Stimulated activated CD4-positive, alpha-beta T cell treated with anti-CD3 and anti-CD28 coated beads, Interleukin-15, amount 100 ng/mL, for 1 hour (primary cell): ENCODE measurements at regions not wholly inside any gene's neighbourhood (a gene's known extent, or its start where the extent isn't known, plus 50 kb on each side); places are given as distances from the start of the nearest gene placed in this dataset.

Source experiments
- DNase-seq, 2 donors: peaks; one replicate each; pipeline ENCODE4 v3.0.0-alpha.2; 2020; ENCODE audit warnings: low read depth in 1 of 2, low spot score in 1 of 2

DNA sequence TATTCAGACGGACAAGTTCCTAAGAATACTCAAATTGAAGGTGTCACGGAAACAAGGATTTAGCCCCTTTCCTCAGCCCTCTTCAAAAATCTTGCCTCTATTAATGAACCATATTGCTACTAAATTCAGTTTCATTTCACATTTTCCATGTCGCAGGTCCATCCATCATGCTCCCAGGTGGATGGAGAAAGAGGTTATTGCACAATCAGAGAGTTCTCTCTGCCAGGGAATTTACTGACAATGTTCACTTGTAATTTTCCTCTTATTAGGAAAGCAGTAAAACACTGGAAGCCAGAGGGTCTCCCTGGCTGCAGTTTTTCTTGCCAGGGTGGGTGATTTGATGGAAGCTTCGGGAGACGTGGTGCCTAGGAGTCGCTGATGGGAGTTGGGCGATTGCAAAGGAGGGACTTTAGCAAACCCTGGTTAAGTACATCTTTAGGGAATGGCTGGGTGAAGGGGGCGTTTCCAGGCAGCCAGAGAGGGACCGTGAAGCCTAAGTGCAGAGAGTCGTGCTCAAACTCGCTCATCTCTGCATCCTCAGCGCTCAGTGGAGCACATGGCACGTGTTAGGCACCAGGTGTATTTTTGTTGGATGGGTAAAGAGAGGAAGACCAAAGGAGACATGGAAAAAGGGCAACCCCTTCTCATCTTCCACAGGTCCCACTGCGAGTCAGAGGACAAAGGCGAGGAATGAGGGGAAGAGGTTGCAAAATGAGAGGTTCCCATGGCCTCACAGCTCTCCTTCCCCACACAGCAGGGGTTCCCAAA lies 321.9 kb upstream of the CDH4 start:
- DNase-seq: no peak

DNA sequence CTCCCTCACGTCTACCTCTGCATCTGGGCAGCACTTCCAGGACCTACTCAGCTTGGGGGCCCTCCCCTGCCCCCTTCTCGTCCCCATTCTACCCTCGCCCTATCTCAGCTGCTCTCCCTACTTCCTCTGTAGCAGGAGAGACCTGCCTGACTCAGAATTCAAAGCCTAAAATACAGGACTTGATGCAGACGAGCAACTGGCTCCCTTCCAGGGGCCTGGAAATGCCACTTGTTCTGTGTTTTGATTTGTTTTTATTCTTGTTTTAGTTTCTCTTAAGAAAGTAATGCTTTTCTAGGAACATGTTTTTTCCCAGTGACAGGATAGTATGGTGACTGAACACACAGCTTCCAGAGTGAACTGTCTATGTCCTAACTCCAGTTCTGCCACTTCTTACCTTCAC lies 320.4 kb upstream of the CDH4 start:
- DNase-seq: no peak

DNA sequence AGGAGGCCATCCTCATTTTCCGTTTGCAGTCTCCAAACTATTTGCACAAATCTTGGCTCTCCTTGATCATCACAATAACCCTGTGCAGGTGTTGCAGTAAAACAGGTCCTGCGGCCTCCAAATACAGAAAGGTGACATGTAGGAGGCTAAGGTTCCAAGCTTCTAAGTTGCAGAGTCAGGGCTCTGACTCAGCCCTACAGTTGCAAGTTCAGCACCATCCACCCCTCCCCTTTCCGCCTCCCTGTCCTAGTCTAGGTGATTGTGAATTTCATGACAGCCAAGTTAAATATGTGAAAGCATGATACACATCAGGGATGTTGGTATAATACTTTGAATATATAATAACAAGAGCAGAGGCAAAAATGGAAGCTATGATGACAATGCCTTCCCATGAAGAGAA lies 317.3 kb upstream of the CDH4 start:
- no peak for DNase-seq

DNA sequence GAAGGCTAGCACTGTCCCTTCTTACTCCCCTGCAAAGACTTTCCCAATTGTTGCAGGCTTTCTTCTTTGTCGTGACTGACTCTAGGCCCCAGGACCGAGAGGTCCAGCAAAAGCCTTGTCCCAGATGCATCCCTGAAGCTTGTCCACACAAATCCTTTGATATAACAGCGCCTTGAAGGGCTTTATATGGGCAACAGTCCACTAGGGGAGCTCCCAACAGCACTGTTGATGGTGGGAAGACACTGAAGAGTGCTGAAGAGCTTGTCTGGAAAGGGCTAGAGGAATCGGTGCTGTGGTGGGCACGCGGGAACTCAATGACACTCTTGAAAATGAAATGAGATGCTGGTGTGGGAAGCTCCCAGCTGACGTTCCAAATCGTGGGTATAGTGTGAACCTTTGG lies 316.1 kb upstream of the CDH4 start:
- DNase-seq: no peak

DNA sequence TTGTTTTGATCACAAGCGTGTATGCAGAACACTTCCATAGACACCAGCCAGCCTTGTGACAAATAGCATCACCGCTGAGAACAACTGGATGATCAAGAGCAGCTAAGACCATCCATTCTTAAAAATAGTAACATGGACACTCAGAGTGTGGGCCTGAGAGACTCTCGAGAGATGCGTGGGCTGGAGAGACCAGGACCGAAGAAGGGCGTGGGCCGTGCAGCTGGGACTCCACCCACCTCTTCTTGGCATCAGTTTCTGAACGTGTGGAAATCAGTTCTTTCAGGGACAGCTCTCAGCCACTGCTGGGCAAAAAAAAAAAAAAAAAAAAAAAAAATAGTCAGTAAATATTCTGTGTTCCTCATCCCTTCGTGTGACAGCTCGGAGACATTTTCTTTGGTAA lies 314.5 kb upstream of the CDH4 start:
- no peak for DNase-seq

DNA sequence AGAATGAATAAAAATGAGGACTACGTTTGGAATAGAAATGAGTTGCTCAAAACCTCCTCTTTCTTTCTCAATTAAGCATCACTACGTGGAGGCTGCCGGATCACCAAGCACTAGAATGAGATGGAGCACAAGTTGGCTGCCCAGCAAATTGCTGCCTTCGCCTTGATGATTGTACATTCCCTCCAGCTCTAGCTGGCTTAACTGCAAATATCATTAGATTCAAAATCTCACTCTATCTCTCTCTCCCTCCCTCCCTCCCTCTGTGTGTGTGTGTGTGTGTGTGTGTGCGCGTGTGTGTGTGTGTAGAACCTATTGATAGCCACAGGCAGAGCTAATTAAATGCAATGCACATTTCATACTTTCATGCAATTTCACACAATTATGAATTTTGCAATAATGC lies 310.7 kb upstream of the CDH4 start:
- no peak for DNase-seq

DNA sequence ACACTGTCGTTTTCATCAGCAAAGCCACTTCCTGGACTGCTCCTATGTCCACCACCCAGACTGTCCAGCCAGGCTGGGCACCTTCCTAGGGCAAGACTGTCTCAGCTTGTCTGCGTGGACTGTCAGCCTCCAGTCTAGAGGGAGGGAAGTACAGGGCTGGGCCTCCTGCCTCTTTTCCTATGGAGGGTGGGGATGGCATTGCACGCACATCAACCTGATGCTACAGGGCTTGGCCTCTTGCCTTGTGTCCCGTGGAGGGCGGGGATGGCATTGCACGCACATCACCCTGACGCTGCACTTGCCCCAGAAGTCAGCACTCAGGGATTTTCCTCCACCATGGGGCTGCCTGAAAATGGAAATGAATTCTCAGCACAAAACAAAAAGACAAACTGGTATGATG lies 304.2 kb upstream of the CDH4 start:
- DNase-seq: no peak

DNA sequence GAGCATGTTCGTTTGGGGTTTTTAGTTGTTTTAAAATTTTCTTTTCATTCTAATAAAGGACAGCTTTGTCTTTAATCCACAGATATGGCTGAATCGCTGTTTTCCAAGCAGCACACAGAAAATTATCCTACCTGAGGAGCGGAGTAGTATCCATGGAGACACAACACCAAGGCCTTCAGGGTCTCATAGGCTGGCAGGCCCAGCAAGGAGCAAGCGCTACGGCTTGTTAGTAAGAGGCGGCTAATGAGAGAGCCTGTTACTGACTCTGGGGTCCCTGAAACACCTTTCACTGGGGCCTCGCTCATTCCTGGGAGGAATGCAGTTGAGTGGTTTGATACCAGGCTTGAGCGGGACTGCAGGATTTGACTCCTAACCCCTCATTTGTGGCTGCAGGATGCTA lies 303.8 kb upstream of the CDH4 start:
- DNase-seq: no peak

DNA sequence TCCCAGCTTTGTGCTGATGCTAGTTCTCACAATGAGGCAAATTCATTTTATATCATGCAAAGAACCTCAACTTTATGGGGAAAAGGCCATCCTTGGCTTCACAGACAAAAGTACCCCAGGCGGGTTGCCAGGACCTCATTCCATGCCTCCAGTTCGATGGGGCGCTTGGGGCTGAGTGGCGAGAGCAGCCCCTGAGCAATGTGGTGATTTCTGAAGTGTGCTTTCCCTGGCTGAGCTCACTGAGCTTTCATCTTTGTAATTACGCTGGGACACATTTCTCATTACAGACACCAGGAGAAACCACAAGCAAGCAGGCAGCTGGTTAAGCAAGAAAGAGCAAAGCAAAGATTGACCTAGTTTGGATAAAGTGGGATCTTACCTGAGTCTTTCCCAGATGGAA lies 301.5 kb upstream of the CDH4 start:
- no peak for DNase-seq

GRCh38 chr20:60950974-60951373 lies 301.1 kb upstream of the CDH4 start:
- DNase-seq: no peak

DNA sequence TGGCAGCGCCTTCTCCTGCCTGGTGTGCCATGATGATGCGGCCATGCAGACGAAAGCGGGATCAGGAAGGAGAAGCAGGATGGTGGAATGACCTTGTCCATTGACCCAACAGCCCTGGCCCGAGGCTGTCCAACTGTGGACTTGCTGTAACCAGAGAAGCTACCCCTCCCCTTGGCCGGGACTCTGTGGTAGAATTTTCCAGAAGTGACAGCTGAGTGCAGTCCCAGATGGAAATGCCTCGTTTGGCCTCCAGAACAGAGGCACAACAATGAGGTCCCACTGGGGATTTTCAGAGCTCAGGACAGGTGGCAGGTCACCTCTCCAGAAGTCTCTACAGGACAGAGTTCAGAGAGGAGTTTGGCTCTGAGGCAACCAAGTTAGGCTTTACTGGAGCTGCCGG lies 299.2 kb upstream of the CDH4 start:
- DNase-seq: no peak

DNA sequence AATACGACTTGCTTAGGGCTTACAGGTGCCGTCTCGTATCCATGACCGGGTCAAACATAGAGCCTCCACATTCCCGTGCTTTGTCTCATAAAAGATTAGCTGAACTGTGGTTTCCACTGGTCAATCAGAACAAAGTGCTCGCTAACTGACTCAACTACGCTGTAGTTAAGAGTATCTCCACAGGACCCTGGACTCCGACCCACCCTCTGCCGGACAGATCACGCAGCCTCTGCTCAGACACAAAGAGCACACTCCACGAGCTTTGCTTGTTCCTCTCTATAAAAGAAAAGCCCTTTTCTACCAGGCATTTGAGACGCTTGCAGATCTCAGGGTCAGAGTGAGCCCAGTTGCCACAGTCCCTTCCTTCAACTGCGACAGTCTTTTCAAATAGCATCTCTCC lies 298.7 kb upstream of the CDH4 start:
- no peak for DNase-seq

DNA sequence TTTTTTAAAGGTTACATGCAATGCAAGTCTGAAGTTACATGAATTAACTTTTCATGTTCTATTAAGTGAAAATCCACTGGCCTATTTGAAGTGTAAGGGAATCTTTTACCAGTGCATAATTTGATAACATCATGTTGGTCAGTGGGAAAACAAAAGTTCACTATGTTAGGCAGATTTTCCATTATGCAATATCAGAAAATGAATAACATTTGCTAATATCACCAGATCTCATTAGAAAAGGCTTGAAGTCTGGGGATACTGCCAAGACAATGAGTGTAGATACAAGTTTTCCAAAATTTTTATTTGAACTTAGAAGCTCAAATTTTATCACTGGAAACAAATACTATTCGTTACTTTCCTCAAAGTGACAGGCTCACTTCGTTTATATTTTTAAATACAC lies 296.4 kb upstream of the CDH4 start:
- DNase-seq: no peak

DNA sequence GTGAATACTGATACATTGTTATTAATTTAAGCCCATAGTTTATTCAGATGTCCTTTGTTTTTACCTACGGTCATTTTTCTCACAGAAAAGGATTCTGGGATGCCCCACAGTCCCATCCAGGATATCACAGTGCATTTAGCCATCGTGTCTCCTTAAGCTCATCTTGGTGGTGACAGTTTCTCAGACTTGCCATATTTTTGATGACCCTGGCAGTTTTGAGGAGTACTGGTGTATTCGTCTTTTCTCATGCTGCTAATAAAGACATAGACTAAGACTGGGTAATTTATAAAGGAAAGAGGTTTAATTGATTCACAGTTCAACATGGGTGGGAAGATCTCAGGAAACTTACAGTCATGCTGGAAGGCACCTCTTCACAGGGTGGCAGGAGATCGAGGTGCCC lies 295.9 kb upstream of the CDH4 start:
- DNase-seq: no peak

DNA sequence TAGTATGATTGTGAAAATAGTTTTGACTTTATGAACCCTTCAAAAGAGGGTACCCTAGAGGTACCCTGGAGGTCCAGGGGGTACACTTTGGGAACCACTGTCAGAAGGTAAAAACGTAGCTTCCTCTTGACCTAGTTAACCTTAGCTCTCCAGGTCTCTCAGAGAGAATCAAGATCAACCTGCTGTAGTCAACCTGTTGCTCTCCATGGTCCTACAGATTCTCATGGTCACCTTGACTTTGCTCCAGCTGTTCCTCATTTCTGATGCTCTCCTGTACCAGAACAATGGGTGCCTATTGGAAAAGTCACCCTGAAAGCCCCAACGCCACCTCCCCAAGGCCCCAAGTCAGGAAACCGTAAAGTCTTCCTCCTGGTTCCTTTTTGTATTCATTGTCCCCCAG lies 294.4 kb upstream of the CDH4 start:
- no peak for DNase-seq

DNA sequence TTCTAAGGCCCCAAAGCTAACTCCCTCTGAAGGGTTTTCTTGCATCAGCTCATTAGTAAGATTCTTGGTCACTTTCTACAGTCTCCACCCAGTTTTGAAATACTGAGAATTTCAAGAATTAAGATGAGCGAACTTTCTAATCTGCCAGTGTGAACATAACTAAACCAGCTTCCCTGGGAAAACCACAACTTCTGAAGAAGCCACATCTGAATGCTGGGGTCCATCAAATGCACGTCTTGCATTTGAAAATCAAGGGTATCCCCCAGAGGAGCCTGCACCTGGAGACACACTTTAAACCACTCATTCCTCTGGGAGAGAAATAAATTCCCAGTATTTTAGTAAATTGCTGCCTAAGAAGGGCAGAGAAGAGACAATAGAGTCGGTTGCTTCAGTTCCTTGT lies 292.1 kb upstream of the CDH4 start:
- no peak for DNase-seq

GRCh38 chr20:60960500-60960899 lies 291.6 kb upstream of the CDH4 start:
- DNase-seq: no peak

DNA sequence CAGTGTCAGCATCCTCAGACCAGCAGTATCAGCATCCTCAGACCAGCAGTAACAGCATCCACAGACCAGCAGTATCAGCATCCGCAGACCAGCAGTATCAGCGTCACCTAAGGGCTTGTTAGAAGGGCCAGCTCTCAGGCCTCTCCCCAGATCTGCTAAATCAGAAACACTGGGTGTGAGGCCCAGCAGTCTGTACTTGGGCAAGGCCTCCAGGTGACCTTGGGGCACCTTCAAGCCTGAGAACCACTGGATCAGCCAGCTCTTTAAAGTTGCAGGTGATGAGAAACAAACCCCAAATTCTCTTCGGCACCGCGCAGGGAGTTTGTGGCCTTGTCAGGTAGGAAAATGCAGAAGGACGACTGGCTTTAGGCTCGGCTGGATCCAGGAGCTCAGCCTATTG lies 290.5 kb upstream of the CDH4 start:
- no peak for DNase-seq

DNA sequence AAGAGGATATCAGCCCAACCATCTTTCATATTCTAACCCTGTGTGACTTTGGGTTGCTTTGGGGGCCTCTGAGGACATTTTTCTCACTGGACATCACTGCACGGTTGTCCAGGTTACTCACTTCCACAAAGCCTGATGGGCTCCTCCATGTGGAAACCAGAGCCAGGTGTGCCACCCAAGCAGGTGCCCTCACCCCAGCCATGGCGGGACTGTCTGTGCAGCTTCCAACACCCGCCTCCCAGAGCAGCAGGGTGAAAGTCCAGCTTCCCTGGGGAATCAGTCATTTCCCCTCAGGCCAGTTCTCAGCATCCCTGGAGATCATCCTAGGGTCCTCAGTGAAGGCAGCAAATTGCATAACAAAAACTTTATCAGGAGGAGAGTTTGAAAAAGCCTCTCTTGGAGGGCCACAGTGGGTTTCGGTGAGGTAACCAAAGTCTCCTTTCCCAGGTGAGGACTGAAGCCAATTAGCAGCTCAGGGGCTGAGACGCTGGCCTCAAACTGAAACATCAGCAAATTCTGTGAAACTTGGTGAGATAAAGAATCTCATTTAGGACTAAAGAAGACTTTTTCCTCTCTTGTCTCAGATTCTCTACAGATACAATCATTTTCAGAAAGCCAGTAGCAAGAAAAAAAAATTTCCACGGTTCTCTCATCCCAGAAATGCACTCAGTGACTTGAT lies 289.6 kb upstream of the CDH4 start:
- DNase-seq: no peak

DNA sequence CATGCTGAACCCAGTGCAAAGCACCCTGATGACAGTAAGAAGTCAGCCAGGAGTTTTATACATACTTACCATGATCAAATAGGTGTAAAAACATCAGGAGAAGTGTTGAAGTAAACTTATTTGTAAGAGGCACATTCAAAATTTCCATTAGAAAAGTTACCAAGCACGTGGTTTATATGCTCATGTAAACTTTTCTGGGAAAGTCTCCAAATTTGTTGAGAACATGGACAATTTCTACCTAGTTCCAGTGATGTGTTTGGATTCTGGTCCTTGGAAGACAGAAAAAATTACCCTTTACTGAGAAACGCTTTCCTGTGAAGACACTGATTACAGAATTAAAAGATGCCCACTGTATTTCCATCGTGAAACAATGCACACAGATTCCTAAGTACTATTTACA lies 288.9 kb upstream of the CDH4 start:
- no peak for DNase-seq

DNA sequence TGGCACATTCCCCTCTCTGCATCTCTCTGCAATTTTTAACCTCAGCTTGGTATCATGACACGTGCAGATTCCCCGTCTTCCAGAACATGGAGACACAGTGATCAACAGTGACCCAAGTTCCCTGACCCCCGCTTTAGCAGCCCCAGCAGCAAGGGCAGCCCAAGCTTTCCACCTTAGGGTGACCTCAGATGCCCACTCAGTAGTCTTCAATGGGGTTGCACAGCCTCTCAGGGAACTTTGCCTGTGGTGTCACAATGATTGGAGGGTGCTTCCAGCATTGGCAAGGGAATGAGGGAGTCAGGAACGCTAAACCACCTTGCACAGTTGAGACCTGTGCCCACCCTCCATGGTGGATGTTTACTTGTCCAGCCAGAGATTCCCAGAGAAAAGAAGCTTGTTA lies 287.1 kb upstream of the CDH4 start:
- no peak for DNase-seq

- DNase-seq: no peak
Observed at GRCh38 chr20:60966031-60966430, 286.0 kb upstream of the CDH4 start.

- no peak for DNase-seq
Observed at GRCh38 chr20:60966766-60967165, 285.3 kb upstream of the CDH4 start.
